HCEC 1CT (cell line): ENCODE measurements at regions not wholly inside any gene's neighbourhood (a gene's known extent, or its start where the extent isn't known, plus 50 kb on each side); places are given as distances from the start of the nearest gene placed in this dataset.
A peak's percentile ranks its signal among the peaks of the same experiment; 100 is the strongest.
"Not testable (repeated sequence)": the region's sequence is repeated elsewhere in the genome, so short reads cannot be mapped to it uniquely, and the experiment has no call there.

Source experiments
- DNase-seq: peaks from one replicate; pipeline ENCODE4 v3.0.0-alpha.2; 2017

GRCh38 chr15:62325597-62325996, 160.5 kb upstream of the C2CD4B start:
- no peak for DNase-seq

- DNase-seq: no peak
Measured at GRCh38 chr15:62326460-62327011, 161.5 kb upstream of the C2CD4B start.

DNA sequence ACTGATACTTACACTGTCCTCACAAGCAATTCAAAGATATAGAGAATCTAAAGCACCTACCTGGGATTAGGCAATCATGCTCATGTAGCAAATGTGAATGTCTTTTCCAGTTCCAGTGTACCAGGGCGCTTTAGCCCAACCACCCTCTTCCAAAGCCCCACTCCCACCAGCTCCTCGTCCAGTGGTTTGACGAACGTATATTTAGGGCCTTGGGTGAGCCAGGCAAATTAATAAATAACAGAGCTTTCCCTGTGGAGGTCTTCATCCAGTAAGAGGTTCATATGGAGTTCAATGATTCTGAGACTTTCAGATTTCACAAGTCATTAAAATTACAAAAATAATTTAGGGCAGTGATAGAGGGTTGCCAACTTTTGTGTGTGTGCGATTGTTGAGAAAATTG, 162.3 kb upstream of the C2CD4B start:
- no peak for DNase-seq

- not testable (repeated sequence) for DNase-seq
Measured at GRCh38 chr15:62332472-62332871, 167.4 kb upstream of the C2CD4B start.

- DNase-seq: no peak
Measured at GRCh38 chr15:62334536-62334935, 169.5 kb upstream of the C2CD4B start.

DNA sequence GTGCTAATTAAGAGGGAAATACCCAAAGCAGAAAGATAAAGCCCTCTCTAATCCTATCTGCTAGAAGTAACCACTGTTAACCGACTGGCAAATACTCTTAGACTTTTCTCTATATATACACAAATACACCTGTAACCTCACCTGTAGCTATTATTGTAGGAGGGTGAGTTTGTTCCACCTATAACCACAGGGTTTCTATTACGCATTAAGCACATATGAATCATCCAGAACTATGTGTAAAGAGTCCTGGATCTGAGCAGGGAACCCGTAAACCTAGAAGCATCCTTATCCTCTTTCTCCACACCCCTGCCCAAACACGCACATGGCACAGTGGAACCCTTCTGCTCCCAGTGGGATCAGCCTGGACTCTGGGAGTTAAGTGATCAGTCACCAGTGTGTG, 172.8 kb upstream of the C2CD4B start:
- DNase-seq: no peak

GRCh38 chr15:62338497-62338896, 173.4 kb upstream of the C2CD4B start:
- no peak for DNase-seq

GRCh38 chr15:62342959-62343358, 177.9 kb upstream of the C2CD4B start:
- DNase-seq: no peak

DNA sequence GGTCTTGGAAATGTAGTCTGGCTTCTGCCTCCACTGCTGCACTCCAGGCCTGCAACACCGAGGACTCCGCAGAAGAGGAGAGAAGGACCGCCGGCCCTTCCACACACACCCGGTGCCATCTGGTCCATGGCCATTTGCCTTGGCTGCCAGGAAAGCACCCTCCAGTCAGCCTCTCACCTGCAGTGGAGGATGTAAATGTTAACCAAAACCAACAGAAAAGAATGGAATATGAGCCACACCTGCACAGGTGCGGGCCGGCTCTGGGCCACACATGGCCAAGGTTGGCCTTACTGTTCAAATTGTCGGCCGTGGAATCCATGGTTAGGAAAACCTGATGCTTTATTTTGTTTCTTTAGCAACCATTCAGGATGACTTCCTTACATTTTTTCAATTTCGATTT, 178.3 kb upstream of the C2CD4B start:
- DNase-seq: no peak

GRCh38 chr15:62344806-62345539, 179.9 kb upstream of the C2CD4B start:
- peak; percentile 24 for DNase-seq

- DNase-seq: no peak
Measured at GRCh38 chr15:62346168-62346567, 181.1 kb upstream of the C2CD4B start.

DNA sequence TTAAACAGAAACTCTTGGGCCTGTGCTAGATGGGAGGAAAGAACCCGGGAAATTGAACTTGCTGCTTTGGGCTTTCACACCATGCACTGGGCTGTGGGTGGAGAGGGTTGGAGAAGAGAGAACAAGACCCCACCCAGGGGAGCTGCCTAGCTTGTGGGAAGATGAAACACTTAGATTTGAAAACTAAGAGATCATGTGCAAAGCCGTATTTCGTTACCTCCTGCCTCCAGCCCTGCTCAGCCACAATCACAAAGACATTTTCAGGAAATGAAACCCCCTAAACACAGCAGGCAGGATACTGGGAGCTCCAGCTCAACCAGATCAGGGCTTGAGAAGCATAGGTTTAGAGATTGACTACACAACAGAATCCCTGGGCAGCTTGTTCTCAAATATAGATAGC, 183.0 kb upstream of the C2CD4B start:
- DNase-seq: no peak

GRCh38 chr15:62348623-62349022, 183.5 kb upstream of the C2CD4B start:
- no peak for DNase-seq

DNA sequence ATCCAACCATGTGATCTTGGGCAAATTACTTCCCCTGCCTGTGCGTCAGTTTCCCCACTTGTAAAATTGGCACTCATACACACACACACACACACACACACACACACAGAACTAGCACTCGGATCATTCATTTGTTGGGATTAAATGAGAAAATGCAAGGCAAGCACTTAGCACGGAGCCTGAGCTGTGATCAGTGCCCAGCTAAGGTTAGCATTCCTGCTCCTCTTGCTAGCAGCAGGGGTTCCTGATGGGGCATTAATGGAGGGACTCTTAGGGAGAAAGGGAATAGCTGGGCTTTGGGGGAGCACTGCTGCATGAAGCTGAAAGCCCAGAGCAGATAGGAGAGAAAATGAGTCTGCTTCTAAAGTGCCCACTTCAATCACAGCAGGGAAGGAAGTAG, 187.7 kb upstream of the C2CD4B start:
- DNase-seq: no peak

DNA sequence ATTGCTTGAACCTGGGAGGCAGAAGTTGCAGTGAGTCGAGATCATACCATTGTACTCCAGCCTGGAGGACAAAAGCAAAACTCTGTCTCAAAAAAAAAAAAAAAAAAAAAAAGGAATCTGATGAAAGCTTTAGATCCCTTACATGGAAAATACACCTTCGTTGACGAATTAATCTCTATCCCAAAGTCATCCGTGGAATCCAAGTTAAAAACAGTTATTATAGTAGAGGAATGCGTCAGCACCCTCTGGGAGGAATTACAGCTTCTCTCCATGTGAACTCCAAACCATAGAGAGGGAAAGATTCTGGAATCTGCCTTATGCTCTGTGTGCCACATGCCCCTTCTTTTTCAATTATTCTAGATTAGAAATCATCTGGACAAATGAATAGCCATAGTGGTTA, 192.3 kb upstream of the C2CD4B start:
- DNase-seq: no peak

DNA sequence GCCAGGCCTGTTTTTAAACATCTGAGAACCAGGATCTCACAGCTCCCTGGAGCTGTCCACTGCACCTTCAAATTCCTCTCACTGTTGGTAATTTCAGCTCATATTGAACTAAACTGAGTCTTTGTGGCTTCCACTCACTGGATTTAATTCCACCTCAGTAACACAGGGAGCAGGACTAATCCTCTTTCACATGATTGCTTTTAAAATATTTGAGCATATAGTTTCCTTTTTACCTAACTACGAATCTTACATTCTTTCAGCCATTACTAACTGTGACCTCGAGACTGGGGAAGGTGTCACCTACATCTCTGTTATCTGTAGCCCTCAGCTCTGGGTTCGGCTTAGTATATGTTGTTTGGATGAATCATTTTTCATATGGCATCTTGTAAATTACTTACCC, 194.3 kb upstream of the C2CD4B start:
- DNase-seq: no peak

- DNase-seq: no peak
Measured at GRCh38 chr15:62360332-62361097, 195.4 kb upstream of the C2CD4B start.

- DNase-seq: no peak
Measured at GRCh38 chr15:62362144-62362543, 197.1 kb upstream of the C2CD4B start.

DNA sequence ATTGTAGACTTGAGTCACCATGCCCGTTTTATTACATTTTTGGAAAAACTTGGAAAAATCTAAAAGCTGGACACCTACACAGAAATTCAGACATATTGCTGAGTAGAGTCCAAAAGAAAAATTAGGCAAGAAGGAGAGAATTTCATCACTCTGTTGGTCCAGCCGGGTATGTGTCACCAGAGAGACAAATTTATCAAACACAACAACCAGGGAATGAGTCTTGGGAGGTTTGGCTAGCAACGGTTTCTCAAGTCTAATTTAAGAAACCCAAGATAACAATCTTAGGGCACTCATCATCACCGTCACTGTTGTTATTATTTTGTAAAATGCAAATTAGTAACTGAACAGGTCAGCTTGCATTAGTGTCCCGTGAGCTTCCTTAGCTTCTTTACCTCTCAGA, 197.5 kb upstream of the C2CD4B start:
- DNase-seq: peak; percentile 58

DNA sequence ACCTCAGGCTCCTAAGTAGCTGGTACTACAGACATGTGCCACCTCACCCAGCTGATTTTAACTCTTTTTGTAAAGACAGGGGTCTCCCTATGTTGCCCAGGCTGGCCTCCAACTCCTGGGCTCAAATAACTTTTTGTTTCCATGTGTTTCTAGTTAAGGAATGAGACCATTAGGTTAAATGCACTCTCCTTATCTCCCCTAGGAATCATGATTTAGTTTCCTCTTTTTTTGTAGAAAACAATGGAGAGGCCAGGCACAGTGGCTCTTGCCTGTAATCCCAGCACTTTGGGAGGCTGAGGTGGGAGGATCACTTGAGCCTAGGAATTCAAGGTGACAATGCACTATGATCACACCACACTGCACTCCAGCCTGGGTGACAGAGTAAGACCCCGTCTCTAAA, 198.8 kb upstream of the C2CD4B start:
- no peak for DNase-seq

DNA sequence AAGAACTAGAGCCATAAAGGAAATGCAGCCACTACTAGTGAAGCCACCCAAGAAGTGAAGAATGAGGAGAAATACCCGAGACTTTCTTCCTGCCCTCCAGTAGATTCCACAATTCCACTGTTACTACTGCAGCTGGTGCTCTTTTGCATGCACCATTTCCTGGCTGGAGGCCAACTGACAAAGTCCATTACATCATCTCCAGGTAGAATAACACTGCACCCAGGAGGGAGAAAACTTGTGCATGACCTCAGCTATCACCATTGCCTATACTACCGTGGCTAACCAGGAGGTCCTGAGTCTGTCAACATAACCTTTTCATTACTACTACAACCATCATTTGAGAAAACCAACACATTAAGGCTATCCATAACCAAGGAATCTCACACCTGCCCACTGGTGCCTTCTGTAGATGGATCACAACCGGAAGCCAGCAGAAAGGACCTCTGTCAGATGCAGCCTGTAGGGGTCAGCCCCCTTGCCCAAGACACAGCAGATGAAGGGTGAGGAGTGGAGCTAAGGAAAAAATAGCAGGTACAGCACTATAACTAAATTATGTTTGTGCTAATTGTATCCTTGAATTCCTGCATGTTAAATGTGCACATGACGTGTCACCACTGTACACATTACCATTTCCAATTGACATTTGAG, 200.8 kb upstream of the C2CD4B start:
- DNase-seq: no peak

DNA sequence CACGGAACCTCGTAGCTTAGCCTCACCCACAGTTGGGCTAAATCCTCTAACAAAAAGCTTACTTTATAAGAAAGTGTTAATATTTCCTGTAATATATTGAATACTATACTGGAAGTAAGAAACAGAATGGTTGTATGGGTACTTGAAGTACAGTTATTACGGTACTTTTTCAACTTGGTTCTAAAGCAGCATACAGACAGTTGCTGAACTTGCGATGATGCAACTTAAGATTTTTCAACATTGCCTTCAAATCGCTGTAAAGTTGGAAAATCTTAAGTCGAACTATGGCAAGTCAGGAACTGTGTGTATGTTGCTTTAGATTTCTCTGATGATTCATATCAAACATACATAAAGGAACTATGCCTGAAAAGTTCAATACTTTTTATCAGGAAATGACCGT, 204.4 kb upstream of the C2CD4B start:
- no peak for DNase-seq

GRCh38 chr15:62371683-62372082, 206.6 kb upstream of the C2CD4B start:
- DNase-seq: not testable (repeated sequence)
